Activated B cell treated with CpG ODN at 0.5 μM for 24 hours (primary cell): ENCODE measurements at regions not wholly inside any gene's neighbourhood (a gene's known extent, or its start where the extent isn't known, plus 50 kb on each side); places are given as distances from the start of the nearest gene placed in this dataset.

Experiments
- ATAC-seq: fragments of 200-7000 bp; cut with Tn5 transposase; one replicate; pipeline ENCODE4 v1.10.0; 2021; ENCODE audit warnings: low read depth, mild to moderate bottlenecking, moderate library complexity
- CTCF ChIA-PET: fragments of 350-600 bp; sonication (Branson Sonifier 250); formaldehyde crosslinking; loops from one replicate; lab custom pipeline; 2021; ENCODE audit warnings: antibody characterized with exemption; lab: Charles Lee
- POLR2A ChIA-PET: fragments of 350-600 bp; sonication (Branson Sonifier 250); formaldehyde crosslinking; loops from one replicate; lab custom pipeline; 2021; ENCODE audit warnings: antibody characterized with exemption; lab: Charles Lee
- DNase-seq: peaks from one replicate; pipeline ENCODE4 v3.0.0; 2022
- H3K27ac Mint-ChIP-seq: one replicate; pipeline ENCODE4 v1.8.0; 2020; ENCODE audit warnings: mixed read lengths
- H3K27me3 Mint-ChIP-seq: one replicate; pipeline ENCODE4 v1.8.0; 2021; ENCODE audit warnings: mixed read lengths
- H3K36me3 Mint-ChIP-seq: one replicate; pipeline ENCODE4 v1.8.0; 2021; ENCODE audit warnings: low read depth, mixed read lengths
- H3K4me1 Mint-ChIP-seq: one replicate; pipeline ENCODE4 v1.8.0; 2021; ENCODE audit warnings: mixed read lengths
- H3K4me3 Mint-ChIP-seq: one replicate; pipeline ENCODE4 v1.8.0; 2020; ENCODE audit warnings: mild to moderate bottlenecking, mixed read lengths
- H3K9me3 Mint-ChIP-seq: one replicate; pipeline ENCODE4 v1.8.0; 2020; ENCODE audit warnings: mixed read lengths
- CTCF ChIP-seq: fragments of 200-600 bp; IDR thresholded peaks from one replicate; pipeline ENCODE4 v1.8.0; 2022; ENCODE audit warnings: antibody characterized with exemption, mild to moderate bottlenecking
- intact Hi-C: fragments of 100-400 bp; cut with micrococcal nuclease; formaldehyde crosslinking; loops from one replicate; pipeline ENCODE4 v1.15.1; 2024

- Mint-ChIP-seq H3K9me3 (no peaks in the 10 kb centered on the region), H3K36me3 (no peaks in the 10 kb centered on the region), H3K4me1 (peaks cover 8% of the 10 kb centered on the region), H3K4me3 (no peak overlapping the region), H3K27me3 (no peaks in the 10 kb centered on the region), H3K27ac (no peak overlapping the region)
- POLR2A ChIA-PET = no interaction called here
- DNase-seq (no peak), ATAC-seq (no peak)
- intact Hi-C loops = no loop called here
- no peak for TF ChIP-seq CTCF
- CTCF ChIA-PET = no interaction called here
Observed at GRCh38 chr2:387980-388421, 100.1 kb upstream of the ALKAL2 start.

GRCh38 chr2:386406-387103 is 98.7 kb upstream of the ALKAL2 start:
- no peak overlapping the region for H3K4me3 Mint-ChIP-seq
- no peak for TF ChIP-seq CTCF
- H3K4me1 Mint-ChIP-seq = peaks cover 8% of the 10 kb centered on the region
- no peaks in the 10 kb centered on the region for H3K36me3 Mint-ChIP-seq
- H3K9me3 Mint-ChIP-seq = no peaks in the 10 kb centered on the region
- no peaks in the 10 kb centered on the region for H3K27me3 Mint-ChIP-seq
- intact Hi-C loops = no loop called here
- ChIA-PET CTCF (no interaction called here), POLR2A (no interaction called here)
- H3K27ac Mint-ChIP-seq = no peak overlapping the region
- DNase-seq (no peak), ATAC-seq (no peak)

- no peak overlapping the region for H3K27ac Mint-ChIP-seq
- peaks cover 2% of the 10 kb centered on the region for H3K27me3 Mint-ChIP-seq
- intact Hi-C loops = no loop called here
- H3K4me1 Mint-ChIP-seq = peaks cover 8% of the 10 kb centered on the region
- no peaks in the 10 kb centered on the region for H3K9me3 Mint-ChIP-seq
- H3K36me3 Mint-ChIP-seq = no peaks in the 10 kb centered on the region
- no peak for TF ChIP-seq CTCF
- POLR2A ChIA-PET = no interaction called here
- ATAC-seq (no peak), DNase-seq (no peak)
- no peak overlapping the region for H3K4me3 Mint-ChIP-seq
- CTCF ChIA-PET = no interaction called here
Observed at GRCh38 chr2:385785-386184, 97.9 kb upstream of the ALKAL2 start.

GRCh38 chr2:385061-385460 is 97.2 kb upstream of the ALKAL2 start:
- TF ChIP-seq CTCF = no peak
- peaks cover 8% of the 10 kb centered on the region for H3K4me1 Mint-ChIP-seq
- no peak overlapping the region for H3K4me3 Mint-ChIP-seq
- H3K27me3 Mint-ChIP-seq = peaks cover 2% of the 10 kb centered on the region
- POLR2A ChIA-PET = no interaction called here
- no peak overlapping the region for H3K27ac Mint-ChIP-seq
- no peak for ATAC-seq
- intact Hi-C loops = no loop called here
- H3K9me3 Mint-ChIP-seq = no peaks in the 10 kb centered on the region
- no peak for DNase-seq
- H3K36me3 Mint-ChIP-seq = no peaks in the 10 kb centered on the region
- CTCF ChIA-PET = no interaction called here

- no peaks in the 10 kb centered on the region for H3K9me3 Mint-ChIP-seq
- ATAC-seq = peak; percentile 89
- DNase-seq = no peak
- no peak for TF ChIP-seq CTCF
- H3K4me3 Mint-ChIP-seq = no peak overlapping the region
- H3K27ac Mint-ChIP-seq = peak overlapping the region; percentile 56
- POLR2A ChIA-PET = no interaction called here
- H3K4me1 Mint-ChIP-seq = peaks cover 8% of the 10 kb centered on the region
- H3K27me3 Mint-ChIP-seq = peaks cover 2% of the 10 kb centered on the region
- intact Hi-C loops = no loop called here
- H3K36me3 Mint-ChIP-seq = no peaks in the 10 kb centered on the region
- CTCF ChIA-PET = no interaction called here
Observed at GRCh38 chr2:383888-384287, 96.0 kb upstream of the ALKAL2 start.
